Hepatic stellate cell (primary cell): ENCODE measurements at regions not wholly inside any gene's neighbourhood (a gene's known extent, or its start where the extent isn't known, plus 50 kb on each side); places are given as distances from the start of the nearest gene placed in this dataset.
"Not testable (repeated sequence)": the region's sequence is repeated elsewhere in the genome, so short reads cannot be mapped to it uniquely, and the experiment has no call there.

ENCODE experiments used
- DNase-seq: peaks from one replicate; pipeline ENCODE4 v3.0.0; 2011; ENCODE audit warnings: low spot score

GRCh38 chr15:96470681-96471310 lies 140.3 kb downstream of the NR2F2 start:
- DNase-seq: no peak

GRCh38 chr15:96472681-96473080 lies 142.2 kb downstream of the NR2F2 start:
- no peak for DNase-seq

- DNase-seq: no peak
Observed at GRCh38 chr15:96473556-96473955, 143.1 kb downstream of the NR2F2 start.

- no peak for DNase-seq
Observed at GRCh38 chr15:96474231-96474664, 143.7 kb downstream of the NR2F2 start.

- DNase-seq: no peak
Observed at GRCh38 chr15:96477227-96477626, 146.7 kb downstream of the NR2F2 start.

- DNase-seq: not testable (repeated sequence)
Observed at GRCh38 chr15:96484412-96484811, 153.9 kb downstream of the NR2F2 start.

GRCh38 chr15:96484830-96485229 lies 154.3 kb downstream of the NR2F2 start:
- DNase-seq: no peak

- DNase-seq: no peak
Observed at GRCh38 chr15:96487245-96487644, 156.7 kb downstream of the NR2F2 start.

GRCh38 chr15:96491066-96491699 lies 160.7 kb downstream of the NR2F2 start:
- DNase-seq: not testable (repeated sequence)

- not testable (repeated sequence) for DNase-seq
Observed at GRCh38 chr15:96491700-96492644, 161.5 kb downstream of the NR2F2 start.

- DNase-seq: no peak
Observed at GRCh38 chr15:96494505-96494904, 164.0 kb downstream of the NR2F2 start.

GRCh38 chr15:96495386-96495785 lies 164.9 kb downstream of the NR2F2 start:
- DNase-seq: no peak

GRCh38 chr15:96497951-96498350 lies 167.5 kb downstream of the NR2F2 start:
- DNase-seq: no peak

GRCh38 chr15:96500508-96500907 lies 170.0 kb downstream of the NR2F2 start:
- DNase-seq: no peak

- DNase-seq: no peak
Observed at GRCh38 chr15:96501362-96501761, 170.9 kb downstream of the NR2F2 start.

- no peak for DNase-seq
Observed at GRCh38 chr15:96502196-96502595, 171.7 kb downstream of the NR2F2 start.

GRCh38 chr15:96503276-96503675 lies 172.8 kb downstream of the NR2F2 start:
- DNase-seq: no peak

- DNase-seq: no peak
Observed at GRCh38 chr15:96504371-96504770, 173.9 kb downstream of the NR2F2 start.

- no peak for DNase-seq
Observed at GRCh38 chr15:96505014-96505413, 174.5 kb downstream of the NR2F2 start.

GRCh38 chr15:96514607-96515285 lies 184.2 kb downstream of the NR2F2 start:
- no peak for DNase-seq

GRCh38 chr15:96515371-96515770 lies 184.9 kb downstream of the NR2F2 start:
- no peak for DNase-seq

- no peak for DNase-seq
Observed at GRCh38 chr15:96521386-96521785, 190.9 kb downstream of the NR2F2 start.
